Naive thymus-derived CD4-positive, alpha-beta T cell (primary cell): ENCODE measurements at regions not wholly inside any gene's neighbourhood (a gene's known extent, or its start where the extent isn't known, plus 50 kb on each side); places are given as distances from the start of the nearest gene placed in this dataset.

Experiments
- ATAC-seq: fragments of 150-1000 bp; cut with Tn5 transposase; 2 replicates; pipeline ENCODE4 v1.10.0; 2021; ENCODE audit warnings: mild to moderate bottlenecking, moderate library complexity
- CTCF ChIA-PET: fragments of 350-600 bp; sonication (Branson Sonifier 250); formaldehyde crosslinking; loops from one replicate; lab custom pipeline; 2021; ENCODE audit warnings: antibody characterized with exemption; lab: Charles Lee
- POLR2A ChIA-PET: fragments of 350-600 bp; sonication (Branson Sonifier 250); formaldehyde crosslinking; loops from one replicate; lab custom pipeline; 2021; ENCODE audit warnings: antibody characterized with exemption, inconsistent platforms; lab: Charles Lee
- DNase-seq, 9 donors: peaks; one replicate each; pipeline versions ENCODE4 v3.0.0 to v3.0.0-alpha.2; 2020 to 2022; ENCODE audit warnings: mixed read lengths in 1 of 9
- H3K27ac ChIP-seq: one replicate; pipeline ENCODE4 v1.7.0; 2013; ENCODE audit warnings: mild to moderate bottlenecking, low read depth, low read length, moderate library complexity
- H3K27me3 ChIP-seq, 2 donors: one replicate each; pipeline ENCODE4 v1.7.0; 2013; ENCODE audit warnings: low read length in 2 of 2, mild to moderate bottlenecking in 2 of 2, moderate library complexity in 2 of 2; ENCODE audit not compliant: control insufficient read depth in 2 of 2, insufficient read depth in 2 of 2
- H3K36me3 ChIP-seq, 3 experiments: 1 replicate in 2 of 3; 2 replicates in 1 of 3; pipeline ENCODE4 v1.7.0; 2013; ENCODE audit warnings: low read length in 3 of 3, mild to moderate bottlenecking in 3 of 3, moderate library complexity in 1 of 3; ENCODE audit not compliant: insufficient read depth in 3 of 3, control insufficient read depth in 2 of 3
- H3K4me1 ChIP-seq, 2 donors: one replicate each; pipeline ENCODE4 v1.7.0; 2013; ENCODE audit warnings: low read length in 2 of 2, mild to moderate bottlenecking in 2 of 2, moderate library complexity in 1 of 2; ENCODE audit not compliant: control insufficient read depth in 2 of 2, insufficient read depth in 2 of 2
- H3K4me3 ChIP-seq: 2 replicates; pipeline ENCODE4 v1.7.0; 2013; ENCODE audit warnings: mild to moderate bottlenecking, low read length
- H3K9me3 ChIP-seq, 3 experiments: 1 replicate in 2 of 3; 2 replicates in 1 of 3; pipeline ENCODE4 v1.7.0; 2013; ENCODE audit warnings: low read length in 3 of 3; ENCODE audit not compliant: control insufficient read depth in 2 of 3
- H3K27ac Mint-ChIP-seq, 9 donors: one replicate each; pipeline ENCODE4 v1.8.0; 2020 to 2022; ENCODE audit warnings: mixed read lengths in 9 of 9, mild to moderate bottlenecking in 8 of 9, moderate library complexity in 5 of 9, inconsistent platforms in 2 of 9
- H3K27me3 Mint-ChIP-seq, 5 donors: one replicate each; pipeline ENCODE4 v1.8.0; 2021 to 2022; ENCODE audit warnings: mixed read lengths in 5 of 5, mild to moderate bottlenecking in 1 of 5
- H3K36me3 Mint-ChIP-seq, 5 donors: one replicate each; pipeline ENCODE4 v1.8.0; 2020 to 2022; ENCODE audit warnings: mixed read lengths in 5 of 5, mild to moderate bottlenecking in 3 of 5, inconsistent platforms in 1 of 5
- H3K4me1 Mint-ChIP-seq, 7 donors: one replicate each; pipeline ENCODE4 v1.8.0; 2020 to 2022; ENCODE audit warnings: mixed read lengths in 7 of 7, mild to moderate bottlenecking in 3 of 7, inconsistent platforms in 1 of 7
- H3K4me3 Mint-ChIP-seq, 10 donors: one replicate each; pipeline ENCODE4 v1.8.0; 2020 to 2022; ENCODE audit warnings: mild to moderate bottlenecking in 10 of 10, mixed read lengths in 10 of 10, moderate library complexity in 6 of 10, inconsistent platforms in 2 of 10
- H3K9me3 Mint-ChIP-seq, 11 donors: one replicate each; pipeline ENCODE4 v1.8.0; 2020 to 2022; ENCODE audit warnings: mixed read lengths in 11 of 11, mild to moderate bottlenecking in 4 of 11, inconsistent platforms in 1 of 11, moderate library complexity in 1 of 11
- intact Hi-C, 2 donors: fragments of 100-400 bp; cut with micrococcal nuclease; formaldehyde crosslinking; loops; one replicate each; pipeline ENCODE4 v1.15.1; 2023

DNA sequence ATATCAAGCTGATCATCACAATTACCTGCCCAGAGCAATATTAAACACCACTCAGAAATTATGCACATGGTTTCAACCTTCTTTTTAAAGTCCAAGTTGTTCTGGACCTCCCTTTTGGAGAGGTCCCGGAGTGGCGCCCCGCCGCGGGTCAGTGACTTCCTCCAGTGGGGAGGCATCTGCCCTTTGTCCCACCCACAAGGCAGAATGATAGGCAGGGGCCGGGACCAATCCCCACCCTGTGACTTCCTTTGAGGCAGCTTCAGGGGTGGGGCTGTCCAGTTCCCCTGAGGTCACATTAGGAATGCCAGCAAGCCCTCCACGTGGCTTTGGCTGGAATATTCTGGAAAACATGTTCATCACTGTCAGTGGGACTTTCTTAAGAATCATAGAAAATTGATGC is 207.0 kb downstream of the ANKRD60 start:
- Mint-ChIP-seq H3K27ac (no peak overlapping the region), H3K4me3 (no peak overlapping the region), H3K36me3 (no peaks in the 10 kb centered on the region), H3K4me1 (peaks cover 0 to 7% (median 0%) of the 10 kb centered on the region in 7 donors), H3K9me3 (no peaks in the 10 kb centered on the region), H3K27me3 (peaks cover 0 to 20% (median 12%) of the 10 kb centered on the region in 5 donors)
- intact Hi-C loops, result no loop called here
- ATAC-seq (no peak), DNase-seq (no peak)
- no peak overlapping the region for H3K27ac ChIP-seq
- H3K9me3 ChIP-seq, result no peaks in the 10 kb centered on the region
- no peak overlapping the region for H3K4me3 ChIP-seq
- no peaks in the 10 kb centered on the region for H3K36me3 ChIP-seq
- no peaks in the 10 kb centered on the region for H3K4me1 ChIP-seq
- H3K27me3 ChIP-seq, result no peaks in the 10 kb centered on the region
- ChIA-PET CTCF (no interaction called here), POLR2A (no interaction called here)

DNA sequence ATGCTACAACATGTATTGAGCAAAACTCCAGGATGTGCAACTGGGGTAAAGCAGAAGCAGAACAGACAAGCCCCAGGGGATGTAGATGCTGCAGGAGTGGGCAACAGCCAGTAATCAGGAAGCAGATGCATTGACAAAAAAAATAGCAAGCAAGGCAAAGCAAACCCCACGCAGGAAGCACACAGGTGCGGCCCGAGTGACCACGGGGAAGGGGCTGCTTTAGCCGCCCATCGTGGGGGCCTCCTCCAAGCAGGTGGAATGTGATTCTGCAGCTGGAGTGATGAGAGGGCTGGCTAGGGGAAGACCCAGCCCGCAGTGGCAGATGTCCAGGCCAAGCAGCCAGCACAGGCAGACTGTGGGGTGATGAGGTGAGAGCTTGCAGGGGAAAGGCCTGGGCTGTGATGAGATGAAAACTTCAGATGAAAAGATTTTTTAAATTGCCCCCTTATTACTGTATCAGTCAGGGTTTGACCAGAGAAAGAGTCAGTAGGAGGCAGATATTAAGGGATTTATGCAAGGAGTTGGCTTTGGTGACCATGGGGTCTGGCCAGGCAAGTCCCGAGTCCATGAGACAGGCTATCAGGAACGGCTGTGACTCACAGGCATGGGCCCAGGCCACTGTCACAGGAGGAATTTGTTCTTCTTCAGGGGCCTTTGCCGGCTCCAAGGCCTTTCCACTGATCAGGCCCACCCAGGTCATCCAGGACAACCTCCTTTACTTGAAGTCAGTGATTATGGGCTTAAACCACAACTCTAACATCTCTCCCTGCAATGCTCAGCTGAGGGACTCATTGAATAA is 207.6 kb downstream of the ANKRD60 start:
- H3K27me3 Mint-ChIP-seq, result peaks cover 0 to 22% (median 15%) of the 10 kb centered on the region in 5 donors
- no peaks in the 10 kb centered on the region for H3K9me3 ChIP-seq
- peaks cover 0 to 7% (median under 1%) of the 10 kb centered on the region in 7 donors for H3K4me1 Mint-ChIP-seq
- ChIA-PET CTCF (no interaction called here), POLR2A (no interaction called here)
- H3K27ac Mint-ChIP-seq, result no peak overlapping the region
- intact Hi-C loops, result no loop called here
- H3K36me3 ChIP-seq, result no peaks in the 10 kb centered on the region
- H3K9me3 Mint-ChIP-seq, result no peaks in the 10 kb centered on the region
- no peaks in the 10 kb centered on the region for H3K27me3 ChIP-seq
- H3K36me3 Mint-ChIP-seq, result no peaks in the 10 kb centered on the region
- H3K4me1 ChIP-seq, result no peaks in the 10 kb centered on the region
- no peak overlapping the region for H3K4me3 Mint-ChIP-seq
- DNase-seq, result no peak
- H3K4me3 ChIP-seq, result no peak overlapping the region
- ATAC-seq, result no peak
- no peak overlapping the region for H3K27ac ChIP-seq

DNA sequence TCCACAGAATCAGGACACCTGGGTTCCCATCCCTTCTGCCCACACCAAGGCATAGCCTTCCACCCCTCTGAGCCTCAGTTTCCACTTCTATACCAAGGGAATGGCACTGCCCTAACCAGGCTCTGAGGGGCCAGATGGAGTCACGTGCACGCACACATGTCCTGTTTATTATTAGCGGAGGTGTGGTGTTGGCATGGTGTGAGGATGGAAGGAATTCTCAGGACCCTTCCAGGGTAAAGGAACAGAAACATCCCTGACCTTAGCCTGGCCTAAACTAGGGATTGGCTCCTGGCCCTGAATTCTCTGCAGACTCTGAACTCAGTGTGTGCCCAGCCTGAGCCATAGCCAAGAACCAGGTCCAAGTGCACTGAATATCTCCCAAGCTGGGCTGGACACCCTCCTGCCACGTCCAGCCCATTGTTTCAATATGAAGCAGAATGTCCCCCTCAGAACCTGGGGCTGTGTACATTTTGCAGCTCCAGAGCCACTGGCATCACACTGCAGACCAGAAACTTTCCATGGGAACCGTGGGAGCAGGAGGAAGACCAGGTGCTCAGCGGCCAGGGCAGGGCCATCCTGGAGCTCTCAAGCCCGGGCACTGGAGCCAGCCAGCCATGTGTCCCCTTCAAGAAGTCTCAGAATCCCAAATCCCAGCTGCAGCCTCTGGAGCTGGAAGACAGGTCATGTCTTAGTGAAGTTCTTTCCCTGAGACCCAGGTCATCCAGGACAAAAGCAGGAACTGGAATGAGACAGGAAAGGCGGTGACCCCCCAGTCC is 208.4 kb downstream of the ANKRD60 start:
- CTCF ChIA-PET, result no interaction called here
- no peak overlapping the region for H3K4me3 ChIP-seq
- Mint-ChIP-seq H3K4me3 (no peak overlapping the region), H3K4me1 (peaks cover 0 to 7% (median 5%) of the 10 kb centered on the region in 7 donors), H3K27me3 (peaks cover 2 to 26% (median 12%) of the 10 kb centered on the region in 5 donors), H3K27ac (no peak overlapping the region), H3K9me3 (no peaks in the 10 kb centered on the region), H3K36me3 (no peaks in the 10 kb centered on the region)
- no peak for ATAC-seq
- no peaks in the 10 kb centered on the region for H3K27me3 ChIP-seq
- H3K36me3 ChIP-seq, result no peaks in the 10 kb centered on the region
- no peak for DNase-seq
- no peaks in the 10 kb centered on the region for H3K9me3 ChIP-seq
- intact Hi-C loops, result no loop called here
- no peak overlapping the region for H3K27ac ChIP-seq
- POLR2A ChIA-PET, result no interaction called here
- H3K4me1 ChIP-seq, result peaks cover 0 to 2% of the 10 kb centered on the region in 2 donors

DNA sequence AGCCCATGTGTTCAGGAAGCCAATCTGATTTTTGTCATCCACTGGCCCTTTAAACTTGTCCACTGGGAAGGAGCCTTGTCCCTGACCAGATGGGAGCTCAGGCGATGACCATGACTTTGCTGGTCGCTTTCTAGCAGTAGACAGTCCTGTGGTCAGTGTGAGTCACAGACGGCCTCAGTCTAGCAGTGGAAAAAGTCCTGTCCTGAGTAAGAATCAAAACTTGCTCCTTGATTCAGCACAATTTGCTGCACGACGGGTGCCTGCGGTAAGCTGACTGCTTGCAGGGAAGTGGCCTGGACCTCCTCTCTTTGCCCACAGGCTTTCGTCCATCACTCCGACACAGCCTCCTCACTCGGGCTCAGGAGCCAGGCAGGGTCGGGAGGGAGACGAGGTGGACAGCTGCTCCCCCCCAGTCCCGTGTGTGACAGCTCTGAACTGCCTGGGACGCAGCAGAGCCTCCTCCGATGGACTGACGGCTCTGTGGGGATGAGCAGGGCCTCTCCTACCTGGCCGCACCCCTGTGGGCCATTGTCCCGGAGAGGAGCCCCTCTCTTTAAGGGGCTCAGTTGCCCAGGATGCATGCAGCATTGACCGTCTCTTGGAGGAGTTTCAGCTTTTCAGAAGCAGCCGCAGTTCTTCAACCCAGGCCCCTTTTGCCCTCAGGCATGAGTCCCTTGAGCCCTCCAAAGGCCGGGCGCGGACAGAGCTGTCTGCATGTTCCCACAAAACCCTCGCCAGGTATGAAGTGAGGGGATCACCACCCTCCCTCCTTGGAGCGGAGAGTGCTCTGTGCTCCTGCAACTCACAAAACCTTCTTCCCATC is 209.2 kb downstream of the ANKRD60 start:
- ChIA-PET CTCF (no interaction called here), POLR2A (no interaction called here)
- Mint-ChIP-seq H3K4me1 (peaks cover 7 to 15% (median 13%) of the 10 kb centered on the region in 7 donors), H3K9me3 (no peaks in the 10 kb centered on the region), H3K27me3 (peaks cover 0 to 22% (median 10%) of the 10 kb centered on the region in 5 donors), H3K4me3 (no peak overlapping the region), H3K36me3 (no peaks in the 10 kb centered on the region), H3K27ac (no peak overlapping the region)
- Histone ChIP-seq H3K27ac (no peak overlapping the region), H3K9me3 (no peaks in the 10 kb centered on the region), H3K4me3 (no peak overlapping the region), H3K36me3 (no peaks in the 10 kb centered on the region), H3K4me1 (peaks cover 0 to 10% of the 10 kb centered on the region in 2 donors), H3K27me3 (no peaks in the 10 kb centered on the region)
- intact Hi-C loops, result no loop called here
- ATAC-seq, result no peak
- DNase-seq, result no peak

DNA sequence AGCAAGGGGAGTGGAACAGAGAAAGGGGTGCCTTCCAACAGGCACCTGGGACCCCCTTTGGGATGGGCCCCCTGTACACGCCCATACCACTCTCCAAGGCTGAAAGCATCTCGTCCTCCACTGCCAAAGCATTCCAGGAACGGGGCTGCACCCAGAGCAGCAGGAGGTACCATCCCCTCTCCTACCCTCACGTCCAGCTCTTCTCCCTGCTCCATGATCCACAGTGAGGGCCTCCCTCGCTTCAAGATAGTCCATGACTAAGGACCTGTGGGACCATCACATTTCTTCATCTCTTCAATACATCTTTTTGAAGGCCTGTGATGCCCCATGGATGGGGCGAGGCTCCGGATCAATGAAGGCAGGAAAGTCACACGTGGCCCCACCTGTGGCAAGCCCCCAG is 209.9 kb downstream of the ANKRD60 start:
- POLR2A ChIA-PET, result no interaction called here
- H3K27me3 Mint-ChIP-seq, result peaks cover 0 to 22% (median 10%) of the 10 kb centered on the region in 5 donors
- Histone ChIP-seq H3K9me3 (no peaks in the 10 kb centered on the region), H3K4me1 (peaks cover 0 to 12% of the 10 kb centered on the region in 2 donors), H3K36me3 (no peaks in the 10 kb centered on the region), H3K27ac (no peak overlapping the region), H3K4me3 (no peak overlapping the region), H3K27me3 (no peaks in the 10 kb centered on the region)
- H3K36me3 Mint-ChIP-seq, result no peaks in the 10 kb centered on the region
- no peaks in the 10 kb centered on the region for H3K9me3 Mint-ChIP-seq
- ATAC-seq (no peak), DNase-seq (no peak)
- no peak overlapping the region for H3K4me3 Mint-ChIP-seq
- no peak overlapping the region for H3K27ac Mint-ChIP-seq
- peaks cover 10 to 19% (median 15%) of the 10 kb centered on the region in 7 donors for H3K4me1 Mint-ChIP-seq
- CTCF ChIA-PET, result no interaction called here
- intact Hi-C loops, result no loop called here

DNA sequence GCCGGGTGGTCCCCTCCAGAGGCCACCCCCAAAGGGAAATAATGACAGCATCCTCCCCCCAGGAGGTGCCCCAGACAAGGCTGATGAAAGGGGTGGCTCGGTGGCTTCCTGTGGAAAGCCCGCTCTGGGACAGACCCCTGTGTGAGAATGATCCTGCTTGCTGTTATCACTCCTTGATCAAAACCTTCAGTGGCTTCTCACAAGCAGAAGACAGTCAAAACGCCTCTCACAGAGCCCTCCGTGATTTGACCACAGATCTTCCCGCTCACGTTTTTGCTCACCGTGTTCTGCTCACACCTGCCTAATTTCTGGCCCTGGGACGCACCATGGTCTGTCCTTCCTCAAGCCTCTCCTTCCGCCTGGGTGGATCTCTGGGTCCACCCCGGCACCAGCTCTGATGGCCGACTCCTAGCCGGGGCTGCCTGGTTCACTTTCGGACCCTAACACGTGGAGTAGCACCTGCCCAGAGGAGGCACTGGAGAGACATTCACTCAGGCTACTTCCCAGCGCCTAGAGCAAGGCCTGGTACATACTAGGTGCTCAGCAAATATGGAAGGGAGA is 210.4 kb downstream of the ANKRD60 start:
- Mint-ChIP-seq H3K9me3 (no peaks in the 10 kb centered on the region), H3K4me3 (no peak overlapping the region), H3K27me3 (peaks cover 0 to 22% (median 10%) of the 10 kb centered on the region in 5 donors), H3K4me1 (peaks cover 10 to 19% (median 16%) of the 10 kb centered on the region in 7 donors), H3K27ac (no peak overlapping the region), H3K36me3 (no peaks in the 10 kb centered on the region)
- DNase-seq, result no peak
- Histone ChIP-seq H3K27ac (no peak overlapping the region), H3K27me3 (no peaks in the 10 kb centered on the region), H3K4me3 (no peak overlapping the region), H3K9me3 (no peaks in the 10 kb centered on the region), H3K4me1 (peaks cover 0 to 12% of the 10 kb centered on the region in 2 donors), H3K36me3 (no peaks in the 10 kb centered on the region)
- POLR2A ChIA-PET, result no interaction called here
- CTCF ChIA-PET, result no interaction called here
- ATAC-seq, result no peak
- intact Hi-C loops, result no loop called here
